ENCODE measurements at regions not wholly inside any gene's neighbourhood (a gene's known extent, or its start where the extent isn't known, plus 50 kb on each side); places are given as distances from the start of the nearest gene placed in this dataset.

DNA sequence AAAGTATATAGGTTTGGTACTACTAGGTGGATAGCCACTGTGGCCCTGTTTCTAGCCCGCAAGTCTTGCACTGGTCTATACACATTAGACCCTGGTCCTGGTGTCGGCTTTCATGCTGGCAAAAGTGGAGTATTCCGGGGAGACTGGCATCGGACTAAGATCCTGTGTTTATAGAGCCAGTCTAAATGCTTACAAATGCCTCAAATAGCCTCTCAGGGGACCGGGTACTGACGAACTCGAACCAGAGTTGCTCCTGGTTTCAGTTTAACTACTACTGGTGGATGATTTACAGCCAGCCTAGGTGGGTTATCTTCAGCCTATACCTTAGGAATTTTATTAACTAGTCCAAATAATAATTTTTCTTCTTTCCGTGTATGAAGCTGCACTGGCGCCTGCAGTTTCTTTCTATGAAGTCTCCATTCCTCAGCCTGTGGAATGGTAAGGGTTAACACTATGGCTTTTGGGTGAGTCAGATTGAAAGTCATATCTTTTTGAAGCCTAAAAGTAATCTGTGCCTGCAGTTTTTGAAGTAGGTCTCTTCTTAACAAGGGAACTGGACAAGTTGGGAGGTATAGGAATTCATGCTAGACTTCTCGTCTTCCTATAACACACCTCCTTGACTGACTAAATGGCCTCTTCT lies 51.3 kb downstream of the OR10H4 start:
- no peak for DNase-seq (ENCODE audit: extremely low read depth, low read depth)
- no peak overlapping the region for H3K4me3 ChIP-seq (replicated peaks; ENCODE audit: low read depth, low read length)
- TF ChIP-seq, protein P1, sequence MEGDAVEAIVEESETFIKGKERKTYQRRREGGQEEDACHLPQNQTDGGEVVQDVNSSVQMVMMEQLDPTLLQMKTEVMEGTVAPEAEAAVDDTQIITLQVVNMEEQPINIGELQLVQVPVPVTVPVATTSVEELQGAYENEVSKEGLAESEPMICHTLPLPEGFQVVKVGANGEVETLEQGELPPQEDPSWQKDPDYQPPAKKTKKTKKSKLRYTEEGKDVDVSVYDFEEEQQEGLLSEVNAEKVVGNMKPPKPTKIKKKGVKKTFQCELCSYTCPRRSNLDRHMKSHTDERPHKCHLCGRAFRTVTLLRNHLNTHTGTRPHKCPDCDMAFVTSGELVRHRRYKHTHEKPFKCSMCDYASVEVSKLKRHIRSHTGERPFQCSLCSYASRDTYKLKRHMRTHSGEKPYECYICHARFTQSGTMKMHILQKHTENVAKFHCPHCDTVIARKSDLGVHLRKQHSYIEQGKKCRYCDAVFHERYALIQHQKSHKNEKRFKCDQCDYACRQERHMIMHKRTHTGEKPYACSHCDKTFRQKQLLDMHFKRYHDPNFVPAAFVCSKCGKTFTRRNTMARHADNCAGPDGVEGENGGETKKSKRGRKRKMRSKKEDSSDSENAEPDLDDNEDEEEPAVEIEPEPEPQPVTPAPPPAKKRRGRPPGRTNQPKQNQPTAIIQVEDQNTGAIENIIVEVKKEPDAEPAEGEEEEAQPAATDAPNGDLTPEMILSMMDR (IDR thresholded peaks at IDR 0.05; ENCODE audit: low read depth, low read length, missing control alignments): no peak

DNA sequence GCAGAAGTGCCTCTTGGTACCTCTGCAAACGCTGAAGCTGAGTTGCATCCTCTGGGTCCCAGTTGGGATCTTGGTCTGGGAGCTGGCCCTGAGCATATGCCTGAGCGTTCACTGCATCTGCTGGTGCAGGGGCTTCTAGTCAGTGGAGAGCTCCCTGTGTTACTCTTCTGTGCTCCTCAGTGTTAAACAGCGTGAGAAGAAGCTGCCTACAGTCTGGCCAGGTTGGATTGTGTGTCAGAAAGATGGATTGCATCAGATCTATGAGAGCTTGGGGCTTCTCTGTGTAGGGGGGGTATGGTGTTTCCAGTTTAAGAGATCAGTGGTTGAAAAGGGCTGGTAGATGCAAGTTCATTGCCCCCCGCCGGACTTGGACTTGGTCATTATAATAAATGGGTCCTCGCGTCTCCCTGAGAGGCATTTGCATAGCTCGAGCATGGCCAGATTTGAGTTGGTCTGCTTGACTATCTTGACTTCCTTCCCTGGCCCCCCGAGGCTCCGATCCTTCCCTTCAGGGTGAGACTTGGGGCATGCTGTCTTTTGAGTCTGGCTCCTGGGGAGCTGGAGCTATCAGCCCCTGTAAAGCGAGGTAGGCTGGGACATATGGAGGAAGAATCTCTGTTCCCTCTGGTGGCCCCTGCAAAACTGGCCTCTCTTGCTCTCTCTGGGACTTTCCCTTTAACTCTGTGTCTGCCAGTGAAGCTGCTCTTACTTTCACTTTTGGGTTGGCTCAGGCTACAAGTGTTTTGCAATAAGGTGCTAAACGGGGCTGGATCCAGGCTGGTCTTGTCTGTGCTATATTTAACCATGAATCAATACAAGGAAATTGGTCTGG lies 52.9 kb downstream of the OR10H4 start:
- DNase-seq (ENCODE audit: extremely low read depth, low read depth): peak; percentile 14
- TF ChIP-seq, protein P1 (IDR thresholded peaks at IDR 0.05; ENCODE audit: low read depth, low read length, missing control alignments): no peak
- peak overlapping the region; percentile 18 for H3K4me3 ChIP-seq (replicated peaks; ENCODE audit: low read depth, low read length)

GRCh38 chr19:16002406-16003384 lies 53.9 kb downstream of the OR10H4 start:
- no peak for DNase-seq (ENCODE audit: extremely low read depth, low read depth)
- H3K4me3 ChIP-seq (replicated peaks; ENCODE audit: low read depth, low read length): no peak overlapping the region
- TF ChIP-seq, protein P1 (IDR thresholded peaks at IDR 0.05; ENCODE audit: low read depth, low read length, missing control alignments): no peak

DNA sequence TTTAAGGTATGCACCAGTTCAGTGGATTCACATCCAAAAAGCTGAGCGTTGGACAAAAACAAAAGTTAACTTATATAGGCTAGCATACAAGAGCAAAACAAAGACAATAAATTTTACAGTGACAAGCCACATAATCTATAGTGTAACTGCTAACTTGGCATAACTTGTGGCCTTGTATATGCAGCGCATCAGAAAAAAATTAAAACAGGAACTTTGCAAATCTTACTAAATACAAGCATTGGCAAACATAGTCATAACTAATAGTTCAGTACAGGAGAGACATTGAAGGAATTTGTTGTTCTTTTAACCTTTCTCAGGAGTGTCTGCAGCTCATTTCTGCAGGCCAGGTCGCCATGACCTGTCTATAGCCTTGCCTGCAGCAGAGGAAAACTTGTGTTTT lies 54.6 kb downstream of the OR10H4 start:
- TF ChIP-seq, protein P1 (IDR thresholded peaks at IDR 0.05; ENCODE audit: low read depth, low read length, missing control alignments): no peak
- no peak overlapping the region for H3K4me3 ChIP-seq (replicated peaks; ENCODE audit: low read depth, low read length)
- no peak for DNase-seq (ENCODE audit: extremely low read depth, low read depth)

- TF ChIP-seq, protein P1 (IDR thresholded peaks at IDR 0.05; ENCODE audit: low read depth, low read length, missing control alignments): no peak
- H3K4me3 ChIP-seq (replicated peaks; ENCODE audit: low read depth, low read length): no peak overlapping the region
- no peak for DNase-seq (ENCODE audit: extremely low read depth, low read depth)
Measured at GRCh38 chr19:16005925-16006324, 57.1 kb downstream of the OR10H4 start.

DNA sequence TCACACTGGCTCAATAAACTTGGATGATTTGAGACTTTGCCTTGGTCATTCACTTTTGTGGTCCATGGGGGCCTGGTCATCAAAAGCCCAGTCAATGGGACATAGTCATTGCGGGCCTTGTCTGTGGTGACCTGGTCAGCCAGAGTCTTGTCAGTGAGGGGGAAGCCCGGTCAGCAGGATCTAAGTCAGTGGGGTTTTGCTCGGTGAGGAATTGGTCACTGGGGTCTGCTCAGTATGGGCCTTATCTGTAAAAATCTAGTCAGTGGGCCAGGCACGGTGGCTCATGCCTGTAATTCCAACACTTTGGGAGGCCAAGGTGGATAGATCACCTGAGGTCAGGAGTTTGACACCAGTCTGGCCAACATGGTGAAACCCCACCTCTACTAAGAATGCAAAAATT lies 63.7 kb upstream of the TPM4 start:
- TF ChIP-seq, protein P1 (IDR thresholded peaks at IDR 0.05; ENCODE audit: low read depth, low read length, missing control alignments): no peak
- no peak overlapping the region for H3K4me3 ChIP-seq (replicated peaks; ENCODE audit: low read depth, low read length)
- no peak for DNase-seq (ENCODE audit: extremely low read depth, low read depth)

All from HFF-Myc (cell line).